ENCODE measurements at regions not wholly inside any gene's neighbourhood (a gene's known extent, or its start where the extent isn't known, plus 50 kb on each side); places are given as distances from the start of the nearest gene placed in this dataset.

- no peak for TF ChIP-seq FOXP2 (optimal IDR thresholded peaks at IDR 0.05; ENCODE audit: borderline replicate concordance, extremely low read depth, extremely low read length, insufficient read depth)
- no peak for TF ChIP-seq POLR2AphosphoS5 (IDR thresholded peaks at IDR 0.05; ENCODE audit: low read depth, low read length)
- no peak for TF ChIP-seq SIN3A (IDR thresholded peaks at IDR 0.05; ENCODE audit: borderline replicate concordance, insufficient read depth, low read length)
- TF ChIP-seq REST (IDR thresholded peaks at IDR 0.05; ENCODE audit: insufficient read depth in 1 of 2, low read depth in 2 of 2, low read length in 2 of 2): no peak
- TF ChIP-seq TAF1 (IDR thresholded peaks at IDR 0.05; ENCODE audit: borderline replicate concordance, insufficient read depth, low read length): no peak
Observed at GRCh38 chr2:207221731-207222130, 56.0 kb upstream of the KLF7 start.

- TF ChIP-seq TAF1 (IDR thresholded peaks at IDR 0.05; ENCODE audit: borderline replicate concordance, insufficient read depth, low read length) (no peak), FOXP2 (optimal IDR thresholded peaks at IDR 0.05; ENCODE audit: borderline replicate concordance, extremely low read depth, extremely low read length, insufficient read depth) (no peak), POLR2AphosphoS5 (IDR thresholded peaks at IDR 0.05; ENCODE audit: low read depth, low read length) (no peak), REST (IDR thresholded peaks at IDR 0.05; ENCODE audit: insufficient read depth in 1 of 2, low read depth in 2 of 2, low read length in 2 of 2) (no peak), SIN3A (IDR thresholded peaks at IDR 0.05; ENCODE audit: borderline replicate concordance, insufficient read depth, low read length) (no peak)
Observed at GRCh38 chr2:207223051-207223450, 57.3 kb upstream of the KLF7 start.

- TF ChIP-seq SIN3A (IDR thresholded peaks at IDR 0.05; ENCODE audit: borderline replicate concordance, insufficient read depth, low read length) (no peak), FOXP2 (optimal IDR thresholded peaks at IDR 0.05; ENCODE audit: borderline replicate concordance, extremely low read depth, extremely low read length, insufficient read depth) (no peak), TAF1 (IDR thresholded peaks at IDR 0.05; ENCODE audit: borderline replicate concordance, insufficient read depth, low read length) (no peak), POLR2AphosphoS5 (IDR thresholded peaks at IDR 0.05; ENCODE audit: low read depth, low read length) (no peak), REST (IDR thresholded peaks at IDR 0.05; ENCODE audit: insufficient read depth in 1 of 2, low read depth in 2 of 2, low read length in 2 of 2) (no peak)
Observed at GRCh38 chr2:207224381-207224780, 58.6 kb upstream of the KLF7 start.

GRCh38 chr2:207224791-207225482 is 59.2 kb upstream of the KLF7 start:
- TF ChIP-seq FOXP2 (optimal IDR thresholded peaks at IDR 0.05; ENCODE audit: borderline replicate concordance, extremely low read depth, extremely low read length, insufficient read depth): no peak
- TF ChIP-seq POLR2AphosphoS5 (IDR thresholded peaks at IDR 0.05; ENCODE audit: low read depth, low read length): no peak
- no peak for TF ChIP-seq REST (IDR thresholded peaks at IDR 0.05; ENCODE audit: insufficient read depth in 1 of 2, low read depth in 2 of 2, low read length in 2 of 2)

GRCh38 chr2:207225773-207226172 is 60.0 kb upstream of the KLF7 start:
- no peak for TF ChIP-seq FOXP2 (optimal IDR thresholded peaks at IDR 0.05; ENCODE audit: borderline replicate concordance, extremely low read depth, extremely low read length, insufficient read depth)
- TF ChIP-seq REST (IDR thresholded peaks at IDR 0.05; ENCODE audit: insufficient read depth in 1 of 2, low read depth in 2 of 2, low read length in 2 of 2): no peak
- no peak for TF ChIP-seq TAF1 (IDR thresholded peaks at IDR 0.05; ENCODE audit: borderline replicate concordance, insufficient read depth, low read length)
- no peak for TF ChIP-seq POLR2AphosphoS5 (IDR thresholded peaks at IDR 0.05; ENCODE audit: low read depth, low read length)
- TF ChIP-seq SIN3A (IDR thresholded peaks at IDR 0.05; ENCODE audit: borderline replicate concordance, insufficient read depth, low read length): no peak
